Heart right ventricle (tissue), 16 donors: ENCODE measurements at regions not wholly inside any gene's neighbourhood (a gene's known extent, or its start where the extent isn't known, plus 50 kb on each side); places are given as distances from the start of the nearest gene placed in this dataset.

Experiments
- ATAC-seq, 8 donors: fragments of 200-7000 bp; cut with Tn5 transposase; one replicate each; pipeline ENCODE4 v1.9.1; 2020; ENCODE audit warnings: mild to moderate bottlenecking in 8 of 8, moderate library complexity in 8 of 8, moderate number of reproducible peaks in 1 of 8
- DNase-seq, 2 donors: peaks; one replicate each; pipeline ENCODE4 v3.0.0-alpha.2; 2020
- H3K27ac ChIP-seq, 10 donors: fragments of 200-600 bp; sonication (generic) in 2 of 10; one replicate each; pipeline versions ENCODE4 v1.5.0 to v1.8.0; 2020 to 2022; ENCODE audit warnings: mild to moderate bottlenecking in 3 of 10
- H3K27me3 ChIP-seq, 7 donors: fragments of 200-600 bp; one replicate each; pipeline ENCODE4 v1.8.0; 2021 to 2022; ENCODE audit warnings: mild to moderate bottlenecking in 2 of 7
- H3K36me3 ChIP-seq, 9 donors: fragments of 200-600 bp; sonication (generic) in 1 of 9; one replicate each; pipeline versions ENCODE4 v1.5.0 to v1.8.0; 2020 to 2022; ENCODE audit warnings: mild to moderate bottlenecking in 2 of 9
- H3K4me1 ChIP-seq, 9 donors: fragments of 200-600 bp; sonication (generic) in 1 of 9; one replicate each; pipeline versions ENCODE4 v1.5.0 to v1.8.0; 2020 to 2022; ENCODE audit warnings: mild to moderate bottlenecking in 4 of 9
- H3K4me3 ChIP-seq, 10 donors: fragments of 200-600 bp; sonication (generic) in 2 of 10; one replicate each; pipeline versions ENCODE4 v1.5.0 to v1.8.0; 2020 to 2022; ENCODE audit warnings: mild to moderate bottlenecking in 7 of 10, moderate library complexity in 2 of 10
- H3K9me3 ChIP-seq, 11 donors: fragments of 200-600 bp in 10 of 11; sonication (generic) in 2 of 11; one replicate each; pipeline versions ENCODE4 v1.5.0 to v1.8.0; 2013 to 2022; ENCODE audit warnings: mild to moderate bottlenecking in 2 of 11, control low read depth in 1 of 11, moderate library complexity in 1 of 11
- CTCF ChIP-seq, 9 donors: fragments of 200-600 bp; sonication (generic) in 2 of 9; IDR thresholded peaks; one replicate each; pipeline versions ENCODE4 v1.5.0 to v1.8.0; 2021 to 2022; ENCODE audit warnings: antibody characterized with exemption in 9 of 9, mild to moderate bottlenecking in 5 of 9, moderate library complexity in 1 of 9
- WGBS, 2 donors: extraction: QIAGEN DNeasy Blood & Tissue Kit; methylation state at CpG; one replicate each; pipeline ENCODE4 v1.1.7; 2013; ENCODE audit warnings: inconsistent platforms in 1 of 2; 5-methylcytosine and 5-hydroxymethylcytosine counted together
- intact Hi-C, 10 donors: fragments of 100-400 bp; cut with DNase I; formaldehyde crosslinking; loops; one replicate each; pipeline versions ENCODE4 v1.11.1 to v1.14.2; 2022
- donor health status: Arrhythmogenic right ventricular cardiomyopathy.
- donor health status: ischemic (EF 13 %, LVEDD 7.1; RV severe dilation, severe dysfunction).
- donor health status: healthy with polysubstance abuse.
- donor health status: DM: no; HTN: yes; CAD: no.
- donor health status: DM: no; HTN: no; CAD: no.
- donor health status: ischemic (EF 25% LVEDD 6.9; RV normal size, moderate dysfunction).
- donor health status: ischemic (EF 25% LVEDD 5.7; RV mildly dilated, moderate dysfunction).
- donor health status: healthy.
- donor health status: DM: yes; HTN: yes; CAD: no.
- donor health status: Ischemic cardiomyopathy.
- donor health status: ischemic (EF 35%, LVEDD 5.7; RV mildly dilated, moderate dysfunction).
- donor health status: nonischemic (EF 11% LVEDD 7.7; RV severe dilation, severe dysfunction).
- donor health status: DM: yes; HTN: yes; CAD: no.
- donor health status: PGD.
- donor health status: ischemic (EF 29% LVEDD 5.4; RV normal size, mild dysfunction).
- donor health status: nonischemic (EF 23%, LVEDD 6.1; RV moderate dilation, normal function).

GRCh38 chr3:65234499-65234898 is 546.7 kb upstream of the ADAMTS9 start:
- H3K36me3 ChIP-seq, result no peaks in the 10 kb centered on the region
- no peaks in the 10 kb centered on the region for H3K4me1 ChIP-seq
- no peak overlapping the region for H3K4me3 ChIP-seq
- peaks cover 0 to 4% (median 0%) of the 10 kb centered on the region in 11 donors for H3K9me3 ChIP-seq
- ATAC-seq, result no peak
- H3K27ac ChIP-seq, result no peak overlapping the region
- 66 to 67% methylated on average over 2 of the region's 2 CpGs for WGBS, 2 donors
- DNase-seq, result no peak
- intact Hi-C loops, result loop anchor here in 1 of 10 donors (5.0 kb wide), 1 partner anchor 988 kb away; the partner anchor contains the start of gene SLC25A26
- no peaks in the 10 kb centered on the region for H3K27me3 ChIP-seq
- TF ChIP-seq CTCF (IDR thresholded peaks at IDR 0.05), result no peak

- WGBS, 2 donors, result 75 to 79% methylated on average over 5 of the region's 5 CpGs
- Histone ChIP-seq H3K36me3 (no peaks in the 10 kb centered on the region), H3K4me3 (no peak overlapping the region), H3K9me3 (peaks cover 0 to 2% (median 0%) of the 10 kb centered on the region in 11 donors), H3K27ac (no peak overlapping the region), H3K4me1 (no peaks in the 10 kb centered on the region), H3K27me3 (no peaks in the 10 kb centered on the region)
- DNase-seq, result no peak
- ATAC-seq, result no peak
- no peak for TF ChIP-seq CTCF (IDR thresholded peaks at IDR 0.05)
- intact Hi-C loops, result loop anchor here in 1 of 10 donors (5.0 kb wide), 1 partner anchor 989 kb away; the partner anchor contains the start of gene SLC25A26
Measured at GRCh38 chr3:65233561-65233960, 545.8 kb upstream of the ADAMTS9 start.

GRCh38 chr3:65231544-65231943 is 543.7 kb upstream of the ADAMTS9 start:
- intact Hi-C loops, result loop anchor here in 1 of 10 donors (5.0 kb wide), 1 partner anchor 991 kb away; the partner anchor contains the start of gene SLC25A26

GRCh38 chr3:65230261-65231139 is 542.7 kb upstream of the ADAMTS9 start:
- H3K9me3 ChIP-seq, result no peaks in the 10 kb centered on the region
- H3K27ac ChIP-seq, result no peak overlapping the region
- ATAC-seq (no peak), DNase-seq (no peak)
- H3K36me3 ChIP-seq, result no peaks in the 10 kb centered on the region
- 72 to 80% methylated on average over 14 of the region's 14 CpGs for WGBS, 2 donors
- no peak overlapping the region for H3K4me3 ChIP-seq
- no peaks in the 10 kb centered on the region for H3K4me1 ChIP-seq
- H3K27me3 ChIP-seq, result no peaks in the 10 kb centered on the region
- intact Hi-C loops, result loop anchor here in 1 of 10 donors (5.0 kb wide), 1 partner anchor 992 kb away; the partner anchor contains the start of gene SLC25A26
- no peak for TF ChIP-seq CTCF (IDR thresholded peaks at IDR 0.05)

More at GRCh38 chr3:65231544-65231943, 543.7 kb upstream of the ADAMTS9 start:
- H3K27ac ChIP-seq, result no peak overlapping the region
- ATAC-seq (no peak), DNase-seq (no peak)
- no peak overlapping the region for H3K4me3 ChIP-seq
- TF ChIP-seq CTCF (IDR thresholded peaks at IDR 0.05), result no peak
- no peaks in the 10 kb centered on the region for H3K36me3 ChIP-seq
- H3K9me3 ChIP-seq, result no peaks in the 10 kb centered on the region
- H3K27me3 ChIP-seq, result no peaks in the 10 kb centered on the region
- H3K4me1 ChIP-seq, result no peaks in the 10 kb centered on the region
- WGBS, 2 donors, result 91 to 93% methylated on average over 4 of the region's 4 CpGs
